ENCODE measurements at regions not wholly inside any gene's neighbourhood (a gene's known extent, or its start where the extent isn't known, plus 50 kb on each side); places are given as distances from the start of the nearest gene placed in this dataset.
"Not testable (repeated sequence)": the region's sequence is repeated elsewhere in the genome, so short reads cannot be mapped to it uniquely, and the experiment has no call there.

- DNase-seq (ENCODE audit: low read depth, low spot score), result no peak
Observed at GRCh38 chr6:144767051-144767450, 481.9 kb downstream of the UTRN start.

DNA sequence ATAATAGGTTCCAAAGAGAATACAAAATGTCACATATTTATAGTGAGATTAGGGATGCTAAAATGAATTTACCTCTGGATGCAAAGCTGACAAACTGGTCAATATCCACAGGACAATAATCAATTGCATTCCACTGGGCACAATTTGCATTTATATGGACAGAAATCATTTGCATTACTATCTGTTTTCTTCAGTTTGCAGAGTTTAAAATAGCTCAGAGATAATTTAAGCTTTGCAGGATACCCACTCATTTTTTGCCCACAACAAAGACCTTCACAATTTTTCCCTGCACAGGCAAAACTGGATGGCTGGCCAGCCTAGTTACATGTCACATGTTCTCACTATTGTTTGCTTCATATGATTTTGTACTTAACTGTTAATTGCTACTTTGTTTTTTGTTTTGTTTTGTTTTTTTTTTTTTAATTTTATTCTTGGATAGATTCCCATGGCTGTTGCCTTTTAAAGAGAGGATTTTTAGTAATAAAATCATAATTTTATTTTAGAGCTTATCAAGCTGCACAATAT, 483.5 kb downstream of the UTRN start:
- no peak for DNase-seq (ENCODE audit: low read depth, low spot score)

GRCh38 chr6:144769142-144769541, 484.0 kb downstream of the UTRN start:
- no peak for DNase-seq (ENCODE audit: low read depth, low spot score)

- no peak for DNase-seq (ENCODE audit: low read depth, low spot score)
Observed at GRCh38 chr6:144776031-144776819, 491.1 kb downstream of the UTRN start.

DNA sequence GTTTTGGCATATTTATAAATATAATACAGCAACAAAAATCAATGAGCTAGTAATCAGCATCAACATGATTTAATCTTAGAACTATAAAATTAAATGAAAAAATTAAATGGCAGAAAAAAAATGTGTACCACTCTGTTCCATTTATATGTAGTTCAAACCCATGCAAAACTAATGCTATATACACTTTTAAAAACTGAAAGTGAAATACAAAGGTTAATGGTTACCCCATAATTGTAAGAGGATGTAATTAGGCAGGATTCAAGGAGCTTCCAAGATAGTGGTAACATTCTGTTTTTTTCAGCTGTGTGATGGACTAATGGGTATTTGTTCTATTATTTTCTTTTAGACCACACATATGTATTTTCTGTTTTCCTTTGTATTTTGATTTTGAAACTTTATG, 492.1 kb downstream of the UTRN start:
- DNase-seq (ENCODE audit: low read depth, low spot score), result no peak

DNA sequence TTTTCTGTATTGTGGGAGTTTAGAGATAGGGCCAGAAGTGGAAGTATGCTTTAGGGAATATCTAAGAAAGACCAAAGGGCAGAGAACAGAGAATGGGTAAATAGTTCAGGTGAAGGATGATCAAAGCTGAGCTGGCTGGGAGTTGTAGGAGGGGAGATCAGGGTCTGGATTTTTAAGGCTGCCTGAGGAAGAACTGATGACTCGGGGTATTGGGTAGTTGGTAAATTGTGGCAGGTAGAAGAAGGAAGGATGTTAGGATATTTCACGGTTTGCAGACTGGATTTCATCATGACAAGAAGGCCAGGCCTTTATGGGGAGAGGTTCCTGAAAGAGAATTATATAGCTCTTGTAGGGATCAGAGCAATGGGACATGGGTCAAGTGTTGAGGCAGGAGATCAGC, 492.9 kb downstream of the UTRN start:
- DNase-seq (ENCODE audit: low read depth, low spot score), result no peak

DNA sequence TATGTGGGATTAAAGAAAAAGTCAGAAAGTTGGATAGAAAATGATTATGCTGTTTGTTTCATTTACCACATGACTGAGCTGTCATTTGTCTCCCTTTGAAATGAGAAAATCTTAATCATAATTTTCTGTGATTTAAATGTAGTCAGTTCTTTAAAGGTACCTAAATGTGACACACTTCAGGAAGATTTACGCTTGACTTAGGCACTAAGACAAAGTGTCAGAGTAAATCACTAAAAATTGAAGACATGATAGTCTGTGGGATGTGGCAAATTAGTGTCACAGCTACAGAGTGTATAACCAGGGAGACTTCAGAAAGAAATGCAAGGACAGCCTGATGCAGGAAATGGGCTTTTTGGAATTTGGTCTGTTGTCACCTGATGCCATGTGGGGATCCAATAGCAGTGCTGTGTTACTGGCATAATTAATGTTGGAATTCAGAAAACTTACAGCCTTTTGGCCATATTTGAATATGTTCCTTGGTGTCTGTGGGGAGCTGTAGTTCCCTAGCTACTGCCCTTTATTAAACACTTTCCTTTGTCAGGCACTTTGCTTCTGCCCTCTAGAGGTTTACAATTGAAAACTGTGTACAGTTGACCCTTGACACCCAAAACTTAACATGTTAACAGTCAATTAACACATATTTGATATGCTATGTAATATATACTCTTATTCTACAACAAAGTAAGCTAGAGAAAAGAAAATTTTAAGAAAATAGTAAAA, 493.8 kb downstream of the UTRN start:
- DNase-seq (ENCODE audit: low read depth, low spot score), result no peak

DNA sequence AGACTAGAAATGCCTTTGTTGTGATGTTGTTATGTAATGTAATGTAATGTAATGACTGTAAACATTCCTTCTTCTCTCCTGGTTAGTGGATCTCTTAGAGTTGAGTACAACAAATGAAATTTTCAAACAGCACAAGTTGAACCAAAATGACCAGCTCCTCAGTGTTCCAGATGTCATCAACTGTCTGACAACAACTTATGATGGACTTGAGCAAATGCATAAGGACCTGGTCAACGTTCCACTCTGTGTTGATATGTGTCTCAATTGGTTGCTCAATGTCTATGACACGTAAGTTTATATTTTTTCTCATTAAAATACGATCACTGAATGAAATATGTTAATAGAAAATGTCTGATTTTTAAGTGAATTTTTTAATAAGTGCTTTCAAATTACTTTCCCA, 496.7 kb downstream of the UTRN start:
- DNase-seq (ENCODE audit: low read depth, low spot score), result no peak

DNA sequence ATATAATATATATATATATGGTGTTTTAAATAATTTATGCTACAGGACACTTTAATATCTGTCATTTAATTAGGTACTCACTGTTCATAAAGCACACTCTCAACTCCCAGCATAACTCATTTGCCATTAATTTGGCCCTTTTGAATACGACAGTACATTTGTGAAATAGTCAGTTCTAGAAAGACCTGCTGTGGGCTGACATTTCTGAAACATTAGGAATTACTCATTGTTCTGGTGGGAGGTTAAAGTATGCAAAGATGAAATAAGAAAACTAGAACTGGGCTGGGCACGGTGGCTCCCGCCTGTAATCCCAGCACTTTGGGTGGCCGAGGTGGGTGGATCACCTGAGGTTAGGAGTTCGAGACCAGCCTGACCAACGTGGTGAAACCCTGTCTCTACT, 497.5 kb downstream of the UTRN start:
- DNase-seq (ENCODE audit: low read depth, low spot score), result no peak

DNA sequence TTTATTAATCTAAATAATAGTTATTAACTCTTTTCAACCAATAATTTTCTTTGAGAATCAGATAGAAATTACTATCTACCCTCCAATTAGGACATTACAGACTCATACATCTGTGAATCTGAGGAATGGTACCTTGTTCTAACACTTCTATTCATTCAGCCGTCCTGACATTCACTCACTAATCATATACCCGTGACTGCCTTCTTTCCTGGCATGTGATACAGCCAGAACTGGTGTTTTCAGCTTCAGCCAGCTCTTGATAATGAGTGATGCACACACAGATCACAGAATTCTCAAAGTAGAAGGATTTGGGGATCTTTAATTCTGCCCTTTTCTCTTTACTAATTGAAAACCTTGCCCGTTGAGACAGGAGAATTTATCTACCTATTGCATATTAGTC, 499.9 kb downstream of the UTRN start:
- DNase-seq (ENCODE audit: low read depth, low spot score), result no peak

- DNase-seq (ENCODE audit: low read depth, low spot score), result no peak
Observed at GRCh38 chr6:144786825-144787224, 501.7 kb downstream of the UTRN start.

DNA sequence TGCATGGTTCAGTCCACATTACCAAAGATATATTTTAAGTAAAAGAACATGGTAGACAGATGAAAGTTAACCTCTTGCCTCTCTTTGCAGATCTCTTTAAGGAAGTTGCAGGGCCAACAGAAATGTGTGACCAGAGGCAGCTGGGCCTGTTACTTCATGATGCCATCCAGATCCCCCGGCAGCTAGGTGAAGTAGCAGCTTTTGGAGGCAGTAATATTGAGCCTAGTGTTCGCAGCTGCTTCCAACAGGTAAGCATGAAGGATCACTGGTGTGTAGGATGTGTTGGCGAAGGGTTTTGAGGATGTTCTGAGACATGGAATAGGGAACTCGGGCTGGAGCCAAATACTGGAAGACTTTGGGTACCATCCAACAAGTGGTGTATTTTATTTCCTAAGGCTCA, 508.6 kb downstream of the UTRN start:
- DNase-seq (ENCODE audit: low read depth, low spot score), result no peak

DNA sequence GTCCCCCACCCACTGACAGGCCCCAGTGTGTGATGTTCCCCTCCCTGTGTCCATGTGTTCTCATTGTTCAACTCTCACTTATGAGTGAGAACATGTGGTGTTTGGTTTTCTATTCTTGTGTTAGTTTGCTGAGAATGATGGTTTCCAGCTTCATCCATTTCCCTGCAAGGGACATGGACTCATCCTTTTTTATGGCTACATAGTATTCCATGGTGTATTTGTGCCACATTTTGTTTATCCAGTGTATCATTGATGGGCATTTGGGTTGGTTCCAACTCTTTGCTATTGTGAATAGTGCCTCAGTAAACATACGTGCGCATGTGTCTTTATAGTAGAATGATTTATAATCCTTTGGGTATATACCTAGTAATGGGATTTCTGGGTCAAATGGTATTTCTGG, 509.9 kb downstream of the UTRN start:
- not testable (repeated sequence) for DNase-seq (ENCODE audit: low read depth, low spot score)

DNA sequence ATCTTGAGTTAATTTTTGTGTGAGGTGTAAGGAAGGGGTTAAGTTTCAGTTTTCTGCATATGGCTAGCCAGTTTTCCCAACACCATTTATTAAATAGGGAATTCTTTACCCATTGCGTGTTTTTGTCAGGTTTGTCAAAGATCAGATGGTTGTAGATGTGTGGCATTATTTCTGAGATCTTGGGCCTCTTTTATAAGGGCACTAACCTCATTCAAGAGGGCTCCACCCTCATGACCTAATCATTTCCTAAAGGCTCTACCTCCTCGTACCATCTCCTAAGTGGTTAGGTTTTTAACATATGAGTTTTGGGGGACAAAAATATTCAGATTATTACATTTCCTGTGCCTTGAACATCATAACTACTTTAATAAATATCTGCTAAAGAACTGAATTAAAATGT, 510.9 kb downstream of the UTRN start:
- no peak for DNase-seq (ENCODE audit: low read depth, low spot score)

DNA sequence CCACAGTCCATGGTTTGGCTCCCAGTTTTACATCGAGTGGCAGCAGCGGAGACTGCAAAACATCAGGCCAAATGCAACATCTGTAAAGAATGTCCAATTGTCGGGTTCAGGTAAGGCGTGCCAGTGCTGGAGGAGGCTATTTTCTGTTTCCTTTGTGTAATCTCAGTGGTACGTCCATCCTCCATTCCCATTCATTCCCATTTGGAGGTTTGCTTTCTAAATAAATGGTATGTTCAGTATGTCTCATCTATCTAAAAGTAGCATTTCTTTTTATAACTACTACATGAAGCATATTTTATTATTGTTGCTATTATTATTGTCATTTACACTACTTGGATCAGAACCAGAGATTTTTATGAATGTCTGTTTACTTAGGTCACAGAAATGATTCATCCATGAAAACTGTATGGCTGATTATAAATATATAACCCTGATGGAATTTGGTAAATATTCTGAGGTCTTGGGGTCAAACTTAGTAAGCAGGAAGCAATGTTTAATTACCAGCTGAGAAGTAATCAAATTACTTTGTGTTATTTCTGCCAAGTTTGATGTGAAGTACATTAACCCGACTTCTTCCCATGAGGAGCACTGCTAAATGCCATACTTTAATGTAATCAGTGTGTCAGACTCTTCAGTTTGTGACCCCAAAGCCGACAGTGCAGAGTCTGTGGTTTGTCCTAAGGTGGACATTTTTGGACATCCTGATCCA, 512.9 kb downstream of the UTRN start:
- no peak for DNase-seq (ENCODE audit: low read depth, low spot score)

- no peak for DNase-seq (ENCODE audit: low read depth, low spot score)
Observed at GRCh38 chr6:144804246-144804790, 519.2 kb downstream of the UTRN start.

DNA sequence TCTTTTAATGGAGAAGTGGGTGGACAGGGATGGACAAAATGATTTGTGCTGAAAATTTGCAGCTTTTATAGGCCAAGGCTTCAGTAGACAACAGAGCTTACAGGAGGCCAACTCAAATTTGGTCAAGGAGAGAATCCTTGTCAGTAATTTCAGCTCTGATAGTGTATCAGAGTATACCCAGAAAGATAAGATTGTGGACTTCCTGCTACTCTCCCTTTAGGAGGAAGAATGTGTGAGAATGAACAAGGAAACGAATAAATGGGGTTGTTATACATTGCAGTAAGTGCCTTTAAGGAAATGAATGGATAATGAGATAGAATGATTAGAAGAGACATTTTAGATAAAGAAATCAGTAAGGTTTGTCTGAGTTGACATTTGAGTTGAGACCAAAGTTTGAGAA, 519.9 kb downstream of the UTRN start:
- DNase-seq (ENCODE audit: low read depth, low spot score), result no peak

GRCh38 chr6:144806222-144806621, 521.1 kb downstream of the UTRN start:
- DNase-seq (ENCODE audit: low read depth, low spot score), result no peak

DNA sequence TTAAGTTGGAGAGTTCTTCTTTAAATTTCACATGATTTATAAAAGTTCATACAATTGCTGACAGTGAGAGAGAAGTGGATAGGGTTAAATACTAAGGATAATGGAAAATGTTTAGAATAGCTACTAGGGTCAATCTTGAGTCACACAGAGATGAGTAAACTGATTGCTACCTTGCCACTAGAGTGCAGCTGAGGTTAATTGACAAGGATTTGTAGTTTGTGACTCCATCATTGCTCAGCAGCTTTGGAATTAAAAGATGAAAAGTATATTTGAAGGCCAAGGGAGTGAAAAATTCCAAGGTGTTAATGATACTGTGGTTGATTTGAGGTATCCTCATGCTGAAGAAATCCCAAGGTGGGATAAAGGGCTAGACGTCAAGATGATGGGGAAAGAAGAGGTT, 524.0 kb downstream of the UTRN start:
- DNase-seq (ENCODE audit: low read depth, low spot score), result no peak

- no peak for DNase-seq (ENCODE audit: low read depth, low spot score)
Observed at GRCh38 chr6:144809969-144810368, 524.8 kb downstream of the UTRN start.

DNA sequence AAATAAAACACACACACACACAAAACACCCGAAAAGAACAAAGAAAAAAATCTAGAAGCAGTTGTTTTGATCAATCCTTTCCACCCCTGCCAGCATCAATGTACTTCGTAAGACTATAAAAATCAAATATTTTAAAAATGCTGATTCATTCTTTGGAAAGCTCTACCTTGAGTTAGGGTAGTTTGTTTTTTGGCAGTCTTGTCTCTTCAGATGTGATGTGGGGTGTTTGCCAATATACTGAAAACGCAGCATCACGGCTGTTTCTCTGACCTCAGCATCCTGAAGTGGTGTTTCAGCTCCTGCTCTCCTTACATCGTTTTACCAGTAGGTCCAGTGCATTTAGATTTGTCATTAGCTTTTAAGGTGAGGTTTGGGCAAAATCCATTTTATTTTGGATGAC, 526.0 kb downstream of the UTRN start:
- DNase-seq (ENCODE audit: low read depth, low spot score), result no peak

DNA sequence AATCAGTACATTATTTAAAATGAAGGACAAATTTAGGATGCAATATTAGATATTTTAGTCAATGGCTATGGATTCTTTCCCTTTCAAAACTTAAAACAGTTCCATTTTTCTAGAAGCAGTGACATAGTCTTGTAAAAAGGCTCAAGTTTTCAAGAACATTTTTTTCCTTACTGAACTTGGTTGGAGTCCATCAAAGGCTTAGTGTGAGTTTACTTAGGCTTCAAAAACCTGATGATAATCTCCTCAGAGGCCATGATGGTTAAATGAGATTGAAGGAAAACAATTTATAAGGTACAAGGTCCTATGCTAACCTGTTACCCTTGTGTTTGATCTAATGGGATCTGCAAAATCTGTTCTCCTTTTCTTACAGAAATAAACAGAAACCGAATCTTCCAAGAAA, 531.8 kb downstream of the UTRN start:
- DNase-seq (ENCODE audit: low read depth, low spot score), result no peak

Data from iPS DF 19.7 (cell line).